ENCODE measurements at regions not wholly inside any gene's neighbourhood (a gene's known extent, or its start where the extent isn't known, plus 50 kb on each side); places are given as distances from the start of the nearest gene placed in this dataset.
A peak's percentile ranks its signal among the peaks of the same experiment; 100 is the strongest.

- TF ChIP-seq, protein P1, sequence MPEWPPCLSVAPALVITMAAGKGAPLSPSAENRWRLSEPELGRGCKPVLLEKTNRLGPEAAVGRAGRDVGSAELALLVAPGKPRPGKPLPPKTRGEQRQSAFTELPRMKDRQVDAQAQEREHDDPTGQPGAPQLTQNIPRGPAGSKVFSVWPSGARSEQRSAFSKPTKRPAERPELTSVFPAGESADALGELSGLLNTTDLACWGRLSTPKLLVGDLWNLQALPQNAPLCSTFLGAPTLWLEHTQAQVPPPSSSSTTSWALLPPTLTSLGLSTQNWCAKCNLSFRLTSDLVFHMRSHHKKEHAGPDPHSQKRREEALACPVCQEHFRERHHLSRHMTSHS (tag by site-specific recombination; IDR thresholded peaks at IDR 0.05): no peak
- TF ChIP-seq KLF10 (tag by site-specific recombination; IDR thresholded peaks at IDR 0.05): no peak
These were observed 1137.7 kb downstream of the UQCRFS1 start (continued) for GRCh38 chr19:28075229-28075628.

- H3K4me3 ChIP-seq (ENCODE audit: low read depth, low read length): no peak overlapping the region
- ChIA-PET CTCF (interaction anchor here (0.5 to 1.3 kb wide), 6 partner anchors 17 to 273 kb away, joined by 3 read pairs; no protein-coding TSS in a partner anchor), POLR2A (interaction anchor here (0.6 kb wide), 1 partner anchor 1170 kb away, joined by 6 read pairs; no protein-coding TSS in a partner anchor)
- H3K4me1 ChIP-seq (ENCODE audit: control insufficient read depth, insufficient read depth, low read length): no peaks in the 10 kb centered on the region
- no peaks in the 10 kb centered on the region; the same call in 1 of the 2 replicates for H3K9me3 ChIP-seq (ENCODE audit: control insufficient read depth, insufficient read depth, low read depth, low read length)
- TF ChIP-seq KLF10 (tag by site-specific recombination; IDR thresholded peaks at IDR 0.05) (no peak), ZIC2 (tag by site-specific recombination; IDR thresholded peaks at IDR 0.05) (peak; percentile 55)
- H3K36me3 ChIP-seq (ENCODE audit: control insufficient read depth in 2 of 2, insufficient read depth in 1 of 2, low read length in 2 of 2): no peaks in the 10 kb centered on the region; a peak in 2 of 3 replicates
- no peak overlapping the region for H3K27ac ChIP-seq (ENCODE audit: extremely low read depth, low read depth, low read length)
These were observed 1138.2 kb downstream of the UQCRFS1 start for GRCh38 chr19:28074773-28075172.

GRCh38 chr19:28067882-28068281 is 1145.1 kb downstream of the UQCRFS1 start:
- Histone ChIP-seq H3K27ac (ENCODE audit: extremely low read depth, low read depth, low read length) (no peak overlapping the region), H3K36me3 (ENCODE audit: control insufficient read depth in 2 of 2, insufficient read depth in 1 of 2, low read length in 2 of 2) (no peaks in the 10 kb centered on the region; a peak in 1 of 3 replicates), H3K4me1 (ENCODE audit: control insufficient read depth, insufficient read depth, low read length) (no peaks in the 10 kb centered on the region), H3K9me3 (ENCODE audit: control insufficient read depth, insufficient read depth, low read depth, low read length) (peaks cover 6% of the 10 kb centered on the region; the same call in 1 of the 2 replicates), H3K4me3 (ENCODE audit: low read depth, low read length) (no peak overlapping the region)
- POLR2A ChIA-PET: no interaction called here
- TF ChIP-seq ZNF585B (tag by site-specific recombination; IDR thresholded peaks at IDR 0.05): no peak
- TF ChIP-seq HOXA7 (CRISPR knock-in tag; IDR thresholded peaks at IDR 0.05; ENCODE audit: borderline replicate concordance): 0 out of 2 replicates have a peak, but pooled peaks have one; percentile 8
- CTCF ChIA-PET: interaction anchor here (0.7 kb wide), 2 partner anchors 46 to 383 kb away, joined by 3 read pairs; no protein-coding TSS in a partner anchor

DNA sequence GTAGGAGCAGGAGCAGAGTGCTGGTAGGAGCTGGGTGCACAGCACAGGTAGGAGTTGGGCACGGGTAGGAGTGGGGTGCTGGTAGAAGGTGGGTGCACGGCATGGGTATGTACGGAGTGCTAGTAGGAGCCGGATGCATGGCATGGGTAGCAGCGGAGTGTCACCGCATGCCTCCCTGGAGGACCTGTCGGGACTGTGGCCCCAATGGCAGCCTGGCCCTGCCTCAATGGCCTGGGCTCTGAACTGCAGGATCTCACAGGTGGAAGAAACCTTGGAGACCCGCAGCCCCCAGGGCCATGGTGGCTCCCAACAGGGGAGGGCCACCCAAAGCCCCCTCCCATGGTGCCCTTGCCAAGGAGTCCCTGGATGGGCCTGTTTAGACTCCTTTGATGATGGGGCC is 1146.0 kb downstream of the UQCRFS1 start:
- Histone ChIP-seq H3K9me3 (ENCODE audit: control insufficient read depth, insufficient read depth, low read depth, low read length) (peaks cover 6% of the 10 kb centered on the region; the same call in 1 of the 2 replicates), H3K4me3 (ENCODE audit: low read depth, low read length) (no peak overlapping the region), H3K4me1 (ENCODE audit: control insufficient read depth, insufficient read depth, low read length) (no peaks in the 10 kb centered on the region), H3K27ac (ENCODE audit: extremely low read depth, low read depth, low read length) (no peak overlapping the region), H3K36me3 (ENCODE audit: control insufficient read depth in 2 of 2, insufficient read depth in 1 of 2, low read length in 2 of 2) (no peaks in the 10 kb centered on the region; a peak in 1 of 3 replicates)
- POLR2A ChIA-PET: no interaction called here
- CTCF ChIA-PET: no interaction called here
- TF ChIP-seq ZSCAN16 (tag by site-specific recombination; IDR thresholded peaks at IDR 0.05) (no peak), OVOL3 (tag by site-specific recombination; IDR thresholded peaks at IDR 0.05) (no peak), OSR2 (tag by site-specific recombination; IDR thresholded peaks at IDR 0.05) (no peak), ZNF169 (tag by site-specific recombination; IDR thresholded peaks at IDR 0.05) (no peak), HOXD13 (CRISPR knock-in tag; IDR thresholded peaks at IDR 0.05; ENCODE audit: borderline replicate concordance) (no peak), ZNF830 (tag by site-specific recombination; IDR thresholded peaks at IDR 0.05; ENCODE audit: low read depth) (no peak), ZNF561 (tag by site-specific recombination; IDR thresholded peaks at IDR 0.05; ENCODE audit: borderline replicate concordance) (no peak), ZNF274 (IDR thresholded peaks at IDR 0.05; ENCODE audit: low read length) (no peak), ZNF274 (tag by site-specific recombination; IDR thresholded peaks at IDR 0.05; ENCODE audit: borderline replicate concordance) (no peak), ZNF404 (tag by site-specific recombination; IDR thresholded peaks at IDR 0.05) (no peak), ZNF629 (tag by site-specific recombination; IDR thresholded peaks at IDR 0.05) (no peak), SP3 (tag by site-specific recombination; IDR thresholded peaks at IDR 0.05) (no peak)
- TF ChIP-seq, protein P2, sequence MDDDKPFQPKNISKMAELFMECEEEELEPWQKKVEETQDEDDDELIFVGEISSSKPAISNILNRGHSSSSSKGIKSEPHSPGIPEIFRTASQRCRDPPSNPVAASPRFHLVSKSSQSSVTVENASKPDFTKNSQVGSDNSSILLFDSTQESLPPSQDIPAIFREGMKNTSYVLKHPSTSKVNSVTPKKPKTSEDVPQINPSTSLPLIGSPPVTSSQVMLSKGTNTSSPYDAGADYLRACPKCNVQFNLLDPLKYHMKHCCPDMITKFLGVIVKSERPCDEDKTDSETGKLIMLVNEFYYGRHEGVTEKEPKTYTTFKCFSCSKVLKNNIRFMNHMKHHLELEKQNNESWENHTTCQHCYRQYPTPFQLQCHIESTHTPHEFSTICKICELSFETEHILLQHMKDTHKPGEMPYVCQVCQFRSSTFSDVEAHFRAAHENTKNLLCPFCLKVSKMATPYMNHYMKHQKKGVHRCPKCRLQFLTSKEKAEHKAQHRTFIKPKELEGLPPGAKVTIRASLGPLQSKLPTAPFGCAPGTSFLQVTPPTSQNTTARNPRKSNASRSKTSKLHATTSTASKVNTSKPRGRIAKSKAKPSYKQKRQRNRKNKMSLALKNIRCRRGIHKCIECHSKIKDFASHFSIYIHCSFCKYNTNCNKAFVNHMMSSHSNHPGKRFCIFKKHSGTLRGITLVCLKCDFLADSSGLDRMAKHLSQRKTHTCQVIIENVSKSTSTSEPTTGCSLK (tag by site-specific recombination; IDR thresholded peaks at IDR 0.05): no peak
